Hematopoietic multipotent progenitor cell treated with erythropoietin and hydrocortisone succinate and interleukin-3 and kit ligand, for 4 days (in vitro differentiated cells): ENCODE measurements at regions not wholly inside any gene's neighbourhood (a gene's known extent, or its start where the extent isn't known, plus 50 kb on each side); places are given as distances from the start of the nearest gene placed in this dataset.
A peak's percentile ranks its signal among the peaks of the same experiment; 100 is the strongest.
"Not testable (repeated sequence)": the region's sequence is repeated elsewhere in the genome, so short reads cannot be mapped to it uniquely, and the experiment has no call there.

ENCODE experiments used
- DNase-seq: peaks from one replicate; pipeline ENCODE4 v3.0.0-alpha.2; 2015

DNA sequence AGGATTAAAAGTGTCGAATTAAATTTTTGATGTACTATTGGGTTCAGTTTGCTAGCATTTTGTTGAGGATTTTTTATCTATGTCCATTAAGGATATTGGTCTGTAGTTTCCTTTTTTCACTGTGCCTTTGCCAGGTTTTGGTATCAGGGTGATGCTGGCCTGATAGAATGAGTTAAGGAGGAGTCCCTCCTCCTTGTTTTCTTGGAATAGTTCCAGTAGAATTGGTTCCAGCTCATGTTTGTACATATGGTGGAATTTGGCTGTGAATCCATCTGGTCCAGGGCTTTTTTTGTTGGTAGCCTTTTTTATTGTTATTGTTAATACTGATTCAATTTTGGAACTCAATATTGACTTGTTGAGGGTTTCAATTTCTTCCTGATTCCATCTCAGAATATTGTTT lies 141.8 kb downstream of the SIM1 start:
- DNase-seq, result no peak

DNA sequence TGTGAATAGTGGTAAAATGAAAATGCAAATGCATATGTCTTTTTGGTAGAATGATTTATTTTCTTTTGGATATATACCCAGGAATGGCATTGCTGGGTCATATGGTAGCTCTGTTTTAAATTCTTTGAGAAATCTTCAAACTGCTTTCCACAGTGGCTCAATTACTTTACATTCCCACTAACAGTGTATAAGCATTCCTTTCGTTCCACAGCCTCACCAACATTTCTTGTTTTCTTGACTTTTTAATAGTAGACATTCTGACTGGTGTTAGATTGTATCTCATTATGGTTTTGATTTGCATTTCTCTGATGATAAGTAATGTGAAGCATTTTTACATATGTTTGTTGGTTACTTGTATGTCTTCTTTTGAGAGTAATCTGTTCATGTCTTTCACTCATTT lies 144.0 kb downstream of the SIM1 start:
- no peak for DNase-seq

DNA sequence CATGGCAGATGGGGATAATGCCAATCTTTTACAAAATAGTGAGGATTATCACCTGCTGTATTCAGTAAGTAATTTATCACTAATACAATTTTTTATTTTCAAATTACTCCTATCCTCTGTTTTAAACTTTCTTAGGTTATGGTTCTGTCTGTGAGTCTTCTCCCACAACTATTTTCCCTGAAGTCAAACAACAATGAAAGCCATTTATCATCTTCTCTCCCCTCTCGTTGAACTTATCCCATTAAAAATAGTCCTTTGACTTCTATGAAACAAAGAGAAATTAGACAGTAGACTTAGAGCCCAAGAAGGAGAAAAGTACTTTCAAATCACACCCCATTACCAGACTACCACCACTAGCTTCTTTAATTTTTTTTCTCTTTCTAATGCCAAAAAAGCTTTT lies 147.7 kb downstream of the SIM1 start:
- no peak for DNase-seq

- no peak for DNase-seq
Observed at GRCh38 chr6:100314186-100314585, 150.5 kb downstream of the SIM1 start.

DNA sequence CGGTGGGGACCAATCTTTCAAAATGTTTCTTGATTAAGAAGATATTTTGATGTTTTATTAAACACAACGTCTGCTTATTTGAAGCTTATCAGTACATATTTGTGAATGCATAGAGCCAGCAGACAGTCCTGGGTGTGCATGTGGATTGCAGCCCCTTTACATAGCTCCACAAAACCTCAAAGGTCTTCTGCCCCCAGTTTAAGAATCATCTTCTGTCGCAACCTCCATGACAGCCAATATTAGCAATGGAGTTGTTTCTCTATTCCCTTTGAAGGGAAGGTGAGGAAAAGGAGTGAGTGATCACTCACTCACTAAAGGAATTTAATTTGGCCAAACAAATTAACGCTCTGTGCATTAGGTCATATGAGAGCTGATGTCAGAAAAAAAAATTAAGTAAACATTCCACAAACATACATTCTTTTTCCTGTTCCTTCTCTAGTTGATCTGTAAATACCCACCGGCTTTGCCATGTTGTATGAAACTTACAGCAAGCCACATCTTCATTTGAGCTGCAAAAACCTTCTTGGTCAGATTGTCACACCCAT lies 152.9 kb downstream of the SIM1 start:
- DNase-seq, result no peak

DNA sequence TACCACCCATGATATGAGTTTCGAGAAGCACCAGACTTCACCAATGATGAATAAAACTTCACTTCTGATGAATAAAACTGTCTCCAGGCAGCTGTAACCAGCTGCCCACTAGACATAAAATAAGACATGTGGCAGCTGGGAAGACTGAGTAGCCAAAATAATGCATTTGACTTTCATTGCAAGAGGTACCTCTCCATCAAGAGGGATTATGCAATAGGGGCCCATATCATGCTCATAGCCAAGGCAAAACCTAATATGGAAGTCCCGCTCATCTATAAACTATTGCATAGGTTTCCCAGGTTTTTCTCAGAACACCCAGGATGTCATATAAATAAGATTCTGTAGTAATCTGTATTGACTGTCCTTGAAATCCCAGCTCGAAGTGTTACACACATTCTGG lies 155.5 kb downstream of the SIM1 start:
- no peak for DNase-seq

- no peak for DNase-seq
Observed at GRCh38 chr6:100307561-100307960, 157.2 kb downstream of the SIM1 start.

DNA sequence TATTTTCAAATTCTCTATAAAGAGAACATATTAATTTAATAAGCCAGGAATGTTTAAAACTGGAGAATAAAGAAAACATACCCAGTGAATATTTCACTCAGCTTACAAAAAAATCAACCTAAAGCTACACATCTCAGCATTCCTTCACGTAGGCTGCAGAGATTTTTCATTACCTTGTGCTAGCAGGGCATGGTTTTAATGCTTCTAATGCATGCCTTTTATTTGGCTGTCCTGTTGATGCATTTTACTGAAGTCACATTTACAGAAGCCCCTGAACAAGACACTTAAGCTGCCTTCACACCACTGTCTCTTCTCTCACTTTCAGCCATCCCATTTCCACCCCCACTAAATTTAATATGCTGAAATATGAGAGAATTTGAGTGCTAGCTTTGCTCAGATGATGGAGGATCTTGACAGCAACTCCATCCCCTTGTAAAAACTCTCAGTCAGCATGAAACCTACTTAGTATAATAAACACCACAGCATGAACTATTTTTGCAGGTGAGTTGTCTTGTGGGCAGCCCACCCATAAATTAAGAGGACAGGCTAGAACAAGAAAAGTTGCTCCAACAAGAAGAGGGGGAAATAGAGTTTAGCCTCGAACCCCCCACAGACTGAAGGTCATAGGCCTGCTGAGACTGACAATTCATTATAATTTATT lies 159.4 kb downstream of the SIM1 start:
- DNase-seq, result no peak

DNA sequence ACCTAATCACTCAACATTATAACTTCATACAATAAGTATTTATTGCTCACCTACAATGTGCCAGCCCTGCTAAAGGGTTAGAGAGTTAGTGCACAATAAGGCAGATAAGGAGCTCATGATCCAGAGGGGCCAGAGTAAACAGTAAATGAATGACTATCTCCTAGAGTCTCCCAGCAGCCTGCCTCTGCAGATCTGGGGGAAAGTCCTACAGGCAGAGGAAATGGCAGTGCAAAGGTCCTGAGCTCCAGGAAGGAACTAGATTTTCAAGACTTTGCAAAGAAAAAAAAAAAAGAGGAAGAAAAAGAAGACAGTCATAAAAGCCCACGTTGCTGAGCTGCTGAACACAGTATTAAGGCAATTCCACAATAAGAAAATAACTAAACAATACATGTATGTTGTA lies 160.1 kb downstream of the SIM1 start:
- DNase-seq, result no peak

DNA sequence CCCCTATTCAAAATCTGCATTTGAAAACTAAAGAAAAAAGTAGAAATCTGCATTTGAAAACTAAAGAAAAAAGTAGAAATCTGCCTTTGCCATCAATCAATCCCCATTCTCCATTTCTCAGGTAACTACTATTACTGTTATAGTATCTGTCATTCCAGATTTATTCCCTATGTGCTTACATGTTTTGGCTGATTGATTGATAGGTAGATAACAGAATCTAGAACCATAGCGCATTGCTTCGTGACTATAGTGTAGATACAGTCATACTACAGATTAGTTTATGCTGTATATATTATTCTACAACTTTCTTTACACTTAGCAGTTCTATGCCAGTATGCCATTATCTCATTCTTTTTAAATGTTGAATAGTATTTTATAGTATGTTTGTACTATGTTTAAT lies 163.0 kb downstream of the SIM1 start:
- no peak for DNase-seq

GRCh38 chr6:100300221-100300736 lies 164.4 kb downstream of the SIM1 start:
- DNase-seq, result no peak

DNA sequence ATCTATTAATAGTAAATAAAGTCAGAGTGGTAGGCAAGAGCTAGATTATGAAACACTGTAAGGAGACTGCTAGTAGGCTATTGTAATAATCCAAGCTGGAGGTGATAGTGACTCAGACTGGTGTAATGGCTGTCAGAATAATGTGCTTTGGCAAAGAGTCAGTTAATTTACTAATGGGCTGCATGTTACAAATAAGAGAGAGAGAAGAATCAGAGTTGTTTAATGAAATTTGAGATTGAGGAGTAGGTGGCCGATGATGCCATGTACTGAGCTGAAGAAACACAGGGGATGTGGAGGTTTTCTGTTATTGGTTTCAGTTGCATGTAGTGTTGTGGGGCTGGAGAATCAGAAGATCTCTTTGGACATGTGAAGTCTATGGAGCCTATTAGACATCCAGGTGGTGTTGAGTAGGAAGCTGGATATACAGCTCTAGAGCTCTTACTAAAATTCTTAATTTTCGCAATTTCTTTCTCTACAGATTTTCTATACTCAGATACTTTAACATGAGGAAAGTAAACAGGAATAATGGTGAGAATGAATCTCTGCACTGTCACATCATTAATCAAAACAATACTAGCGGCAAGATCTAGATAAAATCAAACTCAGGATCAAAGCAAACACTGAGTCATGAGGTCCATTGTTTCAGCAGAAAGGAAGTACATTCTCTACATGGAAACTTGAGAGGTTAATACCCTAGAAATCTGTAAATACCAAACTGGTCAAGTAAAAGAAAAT lies 167.7 kb downstream of the SIM1 start:
- no peak for DNase-seq

DNA sequence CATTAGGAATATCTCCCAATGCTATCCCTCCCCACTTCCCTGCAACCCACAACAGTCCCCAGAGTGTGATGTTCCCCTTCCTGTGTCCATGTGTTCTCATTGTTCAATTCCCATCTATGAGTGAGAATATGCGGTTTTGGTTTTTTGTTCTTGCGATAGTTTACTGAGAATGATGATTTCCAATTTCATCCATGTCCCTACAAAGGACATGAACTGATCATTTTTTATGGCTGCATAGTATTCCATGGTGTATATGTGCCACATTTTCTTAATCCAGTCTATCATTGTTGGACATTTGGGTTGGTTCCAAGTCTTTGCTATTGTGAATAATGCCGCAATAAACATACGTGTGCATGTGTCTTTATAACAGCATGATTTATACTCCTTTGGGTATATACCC lies 169.5 kb downstream of the SIM1 start:
- DNase-seq, result not testable (repeated sequence)

DNA sequence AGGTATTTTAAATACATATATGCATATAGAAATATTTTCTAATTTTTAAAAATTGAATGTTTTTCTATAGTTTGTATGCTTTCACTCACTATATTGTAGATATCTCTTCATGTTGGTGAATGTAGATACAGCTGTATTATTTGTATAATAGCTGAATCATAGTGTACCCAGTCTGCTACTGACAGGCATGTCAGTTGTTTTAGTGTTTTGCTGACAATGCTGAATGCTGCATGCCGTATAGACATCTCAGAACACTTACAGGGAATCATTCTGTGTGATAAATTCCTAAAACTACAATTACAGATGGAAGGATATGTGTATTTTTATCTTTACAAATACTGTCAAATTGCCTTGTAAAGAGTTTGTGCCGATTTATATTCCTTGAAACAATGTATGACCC lies 175.4 kb downstream of the SIM1 start:
- no peak for DNase-seq

DNA sequence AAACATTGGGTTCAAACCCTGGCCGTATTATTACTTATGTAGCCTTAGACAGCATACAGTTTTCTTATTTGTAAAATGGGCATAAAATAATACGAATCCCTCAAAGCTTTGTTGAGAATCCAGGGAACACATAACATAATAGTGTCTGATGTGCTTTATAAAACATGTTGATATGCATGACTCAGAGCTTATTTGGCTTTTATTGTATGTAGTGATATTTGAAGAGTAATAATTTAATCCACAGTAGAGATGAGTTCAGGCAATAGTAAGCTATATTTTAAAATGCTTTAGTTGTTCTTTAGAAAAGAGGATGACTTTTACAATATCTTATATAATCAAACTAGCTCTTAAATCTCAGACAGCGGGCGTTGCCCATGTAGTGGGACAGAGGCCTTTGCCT lies 176.4 kb downstream of the SIM1 start:
- no peak for DNase-seq

DNA sequence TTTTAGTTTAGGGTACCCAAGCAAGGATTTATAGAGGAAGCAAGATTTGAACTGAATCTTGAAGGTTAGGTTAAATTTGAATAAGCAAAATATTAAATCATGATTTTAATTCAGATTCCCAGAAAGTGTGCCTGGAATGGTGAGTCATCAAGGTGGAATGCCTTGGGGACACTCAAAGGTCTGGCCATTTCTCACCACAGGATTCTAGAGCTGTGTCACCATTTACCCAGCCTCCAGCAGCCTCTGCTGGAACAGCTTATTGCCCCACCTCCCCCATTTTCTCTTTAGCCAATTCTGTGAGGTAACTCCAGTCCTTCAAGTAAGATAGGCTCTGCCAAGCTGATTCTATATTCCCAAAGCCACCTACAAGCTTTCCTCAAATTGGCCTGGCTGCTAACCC lies 181.4 kb downstream of the SIM1 start:
- no peak for DNase-seq

DNA sequence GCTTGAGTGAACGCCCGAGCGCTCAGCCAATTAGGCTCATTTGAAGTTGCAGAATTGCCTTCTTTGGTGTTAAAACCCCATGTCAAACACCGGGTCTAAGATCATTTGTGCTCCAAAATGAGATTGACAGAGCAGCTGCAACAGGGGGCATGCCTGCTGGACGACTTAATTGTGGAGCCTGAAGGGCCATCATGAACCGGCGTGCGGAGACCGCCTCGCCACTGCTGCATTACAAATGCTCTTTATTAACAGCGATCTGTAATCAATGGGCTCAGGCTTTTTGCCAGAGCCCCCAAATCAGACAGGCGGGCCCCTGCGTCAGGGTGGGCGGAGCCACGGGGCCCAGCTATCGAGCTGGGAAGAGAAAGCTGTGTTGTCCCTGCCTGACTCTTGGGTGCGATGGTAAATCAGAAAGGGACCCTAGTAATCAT lies 183.2 kb downstream of the SIM1 start:
- DNase-seq, result no peak

GRCh38 chr6:100276311-100277057 lies 188.2 kb downstream of the SIM1 start:
- DNase-seq, result no peak

- DNase-seq, result no peak
Observed at GRCh38 chr6:100274147-100274546, 190.6 kb downstream of the SIM1 start.

- peak; percentile 5 for DNase-seq
Observed at GRCh38 chr6:100271625-100272024, 193.1 kb downstream of the SIM1 start.

DNA sequence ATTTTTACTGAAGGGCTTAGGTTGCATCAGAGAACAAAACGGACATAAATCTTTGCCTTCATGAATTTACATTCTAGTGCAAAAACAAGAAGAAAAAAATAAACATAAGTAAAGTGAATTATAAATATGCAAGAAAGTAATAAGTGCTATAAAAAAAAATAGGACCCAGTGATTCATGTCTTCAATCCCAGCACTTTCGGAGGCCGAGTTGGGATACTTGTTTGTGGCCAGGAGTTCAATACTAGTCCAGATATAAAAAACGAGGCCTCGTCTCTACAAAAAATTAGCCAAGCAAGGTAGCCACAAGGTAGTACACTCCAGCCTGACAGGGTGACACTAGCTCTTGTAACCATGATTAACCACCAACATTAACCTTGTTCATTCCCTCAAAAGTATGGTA lies 193.5 kb downstream of the SIM1 start:
- DNase-seq, result no peak

DNA sequence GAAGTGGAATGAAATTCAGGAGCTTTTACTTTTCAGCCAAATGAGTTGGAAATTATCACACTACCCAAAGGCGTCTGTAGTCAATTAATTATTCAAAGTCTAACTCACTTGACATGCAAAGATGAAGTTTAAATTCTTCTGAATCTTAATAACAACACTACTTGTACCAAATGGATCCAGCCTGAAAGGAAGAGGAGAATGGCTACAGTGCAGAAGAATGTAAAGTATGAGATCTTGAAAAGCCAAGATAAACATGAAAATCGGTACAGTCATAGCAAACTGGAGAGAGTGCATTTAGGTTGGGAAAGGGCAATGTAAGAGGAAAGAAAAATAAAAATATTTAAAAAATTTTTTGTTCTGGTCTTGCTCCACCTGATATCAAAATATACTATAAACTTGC lies 195.5 kb downstream of the SIM1 start:
- no peak for DNase-seq

- no peak for DNase-seq
Observed at GRCh38 chr6:100268326-100268725, 196.4 kb downstream of the SIM1 start.

DNA sequence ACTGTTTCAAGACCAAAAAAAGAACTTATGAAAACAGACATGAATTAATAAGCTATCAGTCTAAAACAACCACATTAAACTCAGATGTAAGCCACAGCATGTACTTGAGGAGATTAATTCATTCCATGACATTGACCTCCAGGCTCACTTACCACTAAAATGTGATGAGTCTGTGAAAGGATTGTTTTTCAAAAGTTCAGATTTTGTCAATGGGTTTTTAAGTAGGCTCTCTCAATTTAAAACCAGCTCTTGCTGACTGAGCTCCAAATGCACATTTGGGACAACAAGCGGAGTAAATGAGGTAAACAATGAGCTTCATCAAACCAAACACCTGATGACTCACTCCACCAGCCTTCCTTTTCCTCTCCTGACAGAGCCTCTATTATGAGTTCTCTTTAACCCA lies 197.0 kb downstream of the SIM1 start:
- no peak for DNase-seq
